ENCODE measurements at regions not wholly inside any gene's neighbourhood (a gene's known extent, or its start where the extent isn't known, plus 50 kb on each side); places are given as distances from the start of the nearest gene placed in this dataset.

- TF ChIP-seq CTCF (conservative IDR thresholded peaks at IDR 0.05; ENCODE audit: low read depth, low read length): no peak
- H3K4me3 ChIP-seq (ENCODE audit: low read depth, low read length): no peak overlapping the region
- no peak for DNase-seq (ENCODE audit: low read depth)
Measured at GRCh38 chrX:865422-865821, 234.8 kb downstream of the SHOX start.

- no peak overlapping the region for H3K4me3 ChIP-seq (ENCODE audit: low read depth, low read length)
- TF ChIP-seq CTCF (conservative IDR thresholded peaks at IDR 0.05; ENCODE audit: low read depth, low read length): no peak
- DNase-seq (ENCODE audit: low read depth): no peak
Measured at GRCh38 chrX:861921-862320, 231.3 kb downstream of the SHOX start.

- TF ChIP-seq CTCF (conservative IDR thresholded peaks at IDR 0.05; ENCODE audit: low read depth, low read length): no peak
- DNase-seq (ENCODE audit: low read depth): no peak
- H3K4me3 ChIP-seq (ENCODE audit: low read depth, low read length): no peak overlapping the region
Measured at GRCh38 chrX:861340-861890, 230.8 kb downstream of the SHOX start.

- no peak for TF ChIP-seq CTCF (conservative IDR thresholded peaks at IDR 0.05; ENCODE audit: low read depth, low read length)
- no peak overlapping the region for H3K4me3 ChIP-seq (ENCODE audit: low read depth, low read length)
- no peak for DNase-seq (ENCODE audit: low read depth)
Measured at GRCh38 chrX:859329-859728, 228.7 kb downstream of the SHOX start.

- H3K4me3 ChIP-seq (ENCODE audit: low read depth, low read length): no peak overlapping the region
- no peak for TF ChIP-seq CTCF (conservative IDR thresholded peaks at IDR 0.05; ENCODE audit: low read depth, low read length)
- DNase-seq (ENCODE audit: low read depth): no peak
Measured at GRCh38 chrX:858542-859078, 228.0 kb downstream of the SHOX start.

GRCh38 chrX:857376-857775 is 226.8 kb downstream of the SHOX start:
- no peak for TF ChIP-seq CTCF (conservative IDR thresholded peaks at IDR 0.05; ENCODE audit: low read depth, low read length)
- no peak overlapping the region for H3K4me3 ChIP-seq (ENCODE audit: low read depth, low read length)
- no peak for DNase-seq (ENCODE audit: low read depth)

- no peak for TF ChIP-seq CTCF (conservative IDR thresholded peaks at IDR 0.05; ENCODE audit: low read depth, low read length)
- no peak for DNase-seq (ENCODE audit: low read depth)
- no peak overlapping the region for H3K4me3 ChIP-seq (ENCODE audit: low read depth, low read length)
Measured at GRCh38 chrX:856566-857290, 226.1 kb downstream of the SHOX start.
